Trophoblast cell (in vitro differentiated cells and primary cell): ENCODE measurements at regions not wholly inside any gene's neighbourhood (a gene's known extent, or its start where the extent isn't known, plus 50 kb on each side); places are given as distances from the start of the nearest gene placed in this dataset.
A peak's percentile ranks its signal among the peaks of the same experiment; 100 is the strongest.

ENCODE experiments used
- DNase-seq, 2 donors: peaks; one replicate each; pipeline ENCODE4 v3.0.0-alpha.2; 2016
- H2AFZ ChIP-seq: 2 replicates; pipeline ENCODE4 v1.6.1; 2013; ENCODE audit warnings: low read length, moderate library complexity, mild to moderate bottlenecking; ENCODE audit not compliant: insufficient read depth, poor library complexity
- H2AK5ac ChIP-seq: 2 replicates; pipeline ENCODE4 v1.6.1; 2013; ENCODE audit warnings: mild to moderate bottlenecking, low read length
- H2BK120ac ChIP-seq: 2 replicates; pipeline ENCODE4 v1.6.1; 2013; ENCODE audit warnings: low read length, mild to moderate bottlenecking, moderate library complexity; ENCODE audit not compliant: insufficient read depth, poor library complexity
- H2BK12ac ChIP-seq: 2 replicates; pipeline ENCODE4 v1.6.1; 2013; ENCODE audit warnings: mild to moderate bottlenecking, low read length, moderate library complexity
- H2BK5ac ChIP-seq: 2 replicates; pipeline ENCODE4 v1.6.1; 2013; ENCODE audit warnings: low read length, low read depth, moderate library complexity, mild to moderate bottlenecking; ENCODE audit not compliant: poor library complexity
- H3K14ac ChIP-seq: 2 replicates; pipeline ENCODE4 v1.6.1; 2013; ENCODE audit warnings: mild to moderate bottlenecking, low read length
- H3K18ac ChIP-seq: 2 replicates; pipeline ENCODE4 v1.6.1; 2013; ENCODE audit warnings: mild to moderate bottlenecking, low read length
- H3K23ac ChIP-seq: 2 replicates; pipeline ENCODE4 v1.6.1; 2013; ENCODE audit warnings: low read length
- H3K27ac ChIP-seq: 2 replicates; pipeline ENCODE4 v1.5.1; 2013; ENCODE audit warnings: low read depth, mild to moderate bottlenecking, inconsistent platforms, low read length, moderate library complexity
- H3K27me3 ChIP-seq: 2 replicates; pipeline ENCODE4 v1.6.1; 2013; ENCODE audit warnings: inconsistent platforms, mild to moderate bottlenecking, low read length, moderate library complexity; ENCODE audit not compliant: insufficient read depth
- H3K36me3 ChIP-seq, 2 experiments: 1 replicate in 1 of 2; 2 replicates in 1 of 2; pipeline ENCODE4 v1.6.1; 2013; ENCODE audit warnings: low read length in 2 of 2, mild to moderate bottlenecking in 2 of 2, moderate library complexity in 1 of 2; ENCODE audit not compliant: insufficient read depth in 2 of 2, control insufficient read depth in 1 of 2
- H3K4ac ChIP-seq: 2 replicates; pipeline ENCODE4 v1.6.1; 2013; ENCODE audit warnings: low read depth, mild to moderate bottlenecking, low read length, moderate library complexity
- H3K4me1 ChIP-seq, 2 experiments: 1 replicate in 1 of 2; 2 replicates in 1 of 2; pipeline ENCODE4 v1.6.1; 2013; ENCODE audit warnings: low read length in 2 of 2, mild to moderate bottlenecking in 2 of 2, moderate library complexity in 1 of 2; ENCODE audit not compliant: insufficient read depth in 2 of 2, control insufficient read depth in 1 of 2
- H3K4me2 ChIP-seq: 2 replicates; pipeline ENCODE4 v1.6.1; 2013; ENCODE audit warnings: inconsistent platforms, mild to moderate bottlenecking, low read length, moderate library complexity
- H3K4me3 ChIP-seq: 2 replicates; pipeline ENCODE4 v1.5.1; 2013; ENCODE audit warnings: mild to moderate bottlenecking, low read depth, low read length, inconsistent platforms
- H3K79me1 ChIP-seq: one replicate; pipeline ENCODE4 v1.6.1; 2013; ENCODE audit warnings: low read length
- H3K79me2 ChIP-seq: 2 replicates; pipeline ENCODE4 v1.6.1; 2013; ENCODE audit warnings: low read length, mild to moderate bottlenecking; ENCODE audit not compliant: control insufficient read depth, insufficient read depth, poor library complexity
- H3K9ac ChIP-seq: 2 replicates; pipeline ENCODE4 v1.6.1; 2013; ENCODE audit warnings: mild to moderate bottlenecking, low read length
- H3K9me3 ChIP-seq: 2 replicates; pipeline ENCODE4 v1.6.1; 2013; ENCODE audit warnings: low read depth, mild to moderate bottlenecking, control low read depth, inconsistent platforms, low read length; ENCODE audit not compliant: insufficient read depth
- H4K12ac ChIP-seq: 2 replicates; pipeline ENCODE4 v1.6.1; 2013; ENCODE audit warnings: low read depth, mild to moderate bottlenecking, low read length, moderate library complexity
- H4K8ac ChIP-seq: 2 replicates; pipeline ENCODE4 v1.6.1; 2013; ENCODE audit warnings: low read depth, mild to moderate bottlenecking, low read length, moderate library complexity
- H4K91ac ChIP-seq: one replicate; pipeline ENCODE4 v1.6.1; 2013; ENCODE audit warnings: low read depth, mild to moderate bottlenecking, low read length, moderate library complexity
- WGBS: extraction: QIAGEN DNeasy Blood & Tissue Kit; methylation state at CpG from one replicate; pipeline ENCODE4 v1.1.7; 2013; ENCODE audit warnings: missing lambda C conversion rate; ENCODE audit not compliant: insufficient read length, insufficient coverage; ENCODE audit errors: extremely low coverage; 5-methylcytosine and 5-hydroxymethylcytosine counted together

- no peak overlapping the region for H3K4me3 ChIP-seq
- no peak overlapping the region for H4K12ac ChIP-seq
- no peak overlapping the region for H4K91ac ChIP-seq
- peaks cover 3% of the 10 kb centered on the region in 2 experiments for H3K4me1 ChIP-seq
- no peak overlapping the region for H4K8ac ChIP-seq
- no peak for DNase-seq
- H3K27me3 ChIP-seq, result no peaks in the 10 kb centered on the region
- WGBS, result no CpG with 5 or more reads among the region's 10 CpGs
- H3K23ac ChIP-seq, result no peak overlapping the region
- H2BK5ac ChIP-seq, result no peak overlapping the region
- H2AFZ ChIP-seq, result no peak overlapping the region
- no peak overlapping the region for H3K4ac ChIP-seq
- no peak overlapping the region for H3K14ac ChIP-seq
- no peak overlapping the region for H2AK5ac ChIP-seq
- H3K79me1 ChIP-seq, result no peaks in the 10 kb centered on the region
- peaks cover under 1% of the 10 kb centered on the region for H3K9me3 ChIP-seq
- peaks cover 60% of the 10 kb centered on the region in 2 experiments for H3K36me3 ChIP-seq
- no peak overlapping the region for H3K9ac ChIP-seq
- H3K18ac ChIP-seq, result no peak overlapping the region
- H3K79me2 ChIP-seq, result no peaks in the 10 kb centered on the region
- no peak overlapping the region for H2BK120ac ChIP-seq
- no peak overlapping the region for H2BK12ac ChIP-seq
- H3K27ac ChIP-seq, result no peak overlapping the region
- no peak overlapping the region for H3K4me2 ChIP-seq
These were observed 165.8 kb upstream of the ZNF267 start for GRCh38 chr16:31707743-31708335.

DNA sequence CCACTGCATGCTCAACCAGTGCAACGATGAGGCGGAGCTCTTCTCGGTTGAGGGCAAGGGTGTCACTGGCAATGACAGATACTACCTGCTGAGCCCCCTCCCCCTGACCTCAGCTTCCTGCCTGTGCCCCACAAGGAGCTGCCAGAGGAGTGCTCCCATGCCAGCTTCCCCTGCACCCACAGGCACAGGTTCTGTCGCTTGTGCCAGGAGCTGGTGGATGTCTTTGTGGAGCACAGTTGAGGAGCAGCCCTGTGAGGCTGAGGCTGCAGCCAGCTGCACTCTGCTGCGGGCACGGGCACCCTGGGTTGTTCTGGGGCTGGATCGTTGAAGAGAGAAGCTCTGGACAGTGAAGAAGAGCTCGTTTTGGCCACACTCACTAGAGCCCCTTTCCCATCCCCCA, 165.3 kb upstream of the ZNF267 start:
- Histone ChIP-seq H3K4me3 (no peak overlapping the region), H2BK120ac (no peak overlapping the region), H2AFZ (no peak overlapping the region), H2AK5ac (no peak overlapping the region), H4K91ac (no peak overlapping the region), H3K23ac (no peak overlapping the region), H3K27me3 (no peaks in the 10 kb centered on the region), H3K79me1 (peaks cover 2% of the 10 kb centered on the region), H3K9me3 (no peaks in the 10 kb centered on the region), H3K18ac (no peak overlapping the region), H2BK5ac (no peak overlapping the region), H3K4ac (no peak overlapping the region), H3K4me1 (peaks cover 3% of the 10 kb centered on the region in 2 experiments), H4K8ac (no peak overlapping the region), H3K4me2 (no peak overlapping the region), H4K12ac (no peak overlapping the region), H3K14ac (no peak overlapping the region), H3K9ac (no peak overlapping the region), H2BK12ac (no peak overlapping the region), H3K27ac (no peak overlapping the region), H3K36me3 (peaks cover 55% of the 10 kb centered on the region in 2 experiments), H3K79me2 (peaks cover 2% of the 10 kb centered on the region)
- no peak for DNase-seq
- WGBS, result no CpG with 5 or more reads among the region's 8 CpGs

DNA sequence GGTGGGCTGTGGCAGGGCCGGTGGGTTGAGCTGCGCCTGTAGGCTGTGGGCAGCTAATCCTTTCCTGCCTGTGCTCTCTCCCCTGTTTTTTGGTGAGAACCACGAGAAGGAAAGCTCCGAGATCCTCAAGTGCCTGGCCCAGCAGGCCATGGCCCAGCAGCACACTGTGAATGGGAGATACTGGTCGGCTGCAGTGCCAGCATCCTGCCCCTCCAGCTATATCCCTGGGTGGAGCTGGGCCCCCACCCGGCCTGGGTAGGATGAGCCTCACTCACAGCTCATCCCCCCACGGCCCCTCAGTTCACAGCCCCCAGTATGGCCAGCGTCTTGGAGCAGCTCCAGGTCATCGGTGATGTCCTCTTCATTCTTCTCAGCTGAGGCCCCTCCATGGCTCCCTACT, 164.4 kb upstream of the ZNF267 start:
- no peak overlapping the region for H3K14ac ChIP-seq
- peaks cover 6% of the 10 kb centered on the region for H3K79me1 ChIP-seq
- H2AFZ ChIP-seq, result no peak overlapping the region
- no peaks in the 10 kb centered on the region for H3K27me3 ChIP-seq
- H4K12ac ChIP-seq, result no peak overlapping the region
- no peak overlapping the region for H3K23ac ChIP-seq
- no peak overlapping the region for H2BK12ac ChIP-seq
- H2BK5ac ChIP-seq, result no peak overlapping the region
- no peak overlapping the region for H2BK120ac ChIP-seq
- peaks cover 46 to 47% of the 10 kb centered on the region in 2 experiments for H3K36me3 ChIP-seq
- no peaks in the 10 kb centered on the region for H3K9me3 ChIP-seq
- no peak overlapping the region for H2AK5ac ChIP-seq
- H3K4ac ChIP-seq, result no peak overlapping the region
- no peak overlapping the region for H3K4me2 ChIP-seq
- H4K8ac ChIP-seq, result no peak overlapping the region
- no peak overlapping the region for H3K18ac ChIP-seq
- H3K4me1 ChIP-seq, result peaks cover 3 to 4% of the 10 kb centered on the region in 2 experiments
- H3K27ac ChIP-seq, result no peak overlapping the region
- no peak for DNase-seq
- H3K9ac ChIP-seq, result no peak overlapping the region
- no peak overlapping the region for H4K91ac ChIP-seq
- H3K79me2 ChIP-seq, result peaks cover 6% of the 10 kb centered on the region
- no CpG with 5 or more reads among the region's 9 CpGs for WGBS
- H3K4me3 ChIP-seq, result no peak overlapping the region

GRCh38 chr16:31710134-31710533, 163.5 kb upstream of the ZNF267 start:
- peak; percentile 66 to 70 for DNase-seq
- peaks cover 6% of the 10 kb centered on the region for H3K79me1 ChIP-seq
- WGBS, result no CpG with 5 or more reads among the region's 10 CpGs
- no peak overlapping the region for H3K9ac ChIP-seq
- no peak overlapping the region for H4K8ac ChIP-seq
- H3K36me3 ChIP-seq, result peaks cover 37 to 39% of the 10 kb centered on the region in 2 experiments
- H3K23ac ChIP-seq, result no peak overlapping the region
- H2AK5ac ChIP-seq, result no peak overlapping the region
- no peak overlapping the region for H3K4ac ChIP-seq
- no peak overlapping the region for H2BK12ac ChIP-seq
- peaks cover 6% of the 10 kb centered on the region for H3K79me2 ChIP-seq
- H2BK120ac ChIP-seq, result no peak overlapping the region
- H4K12ac ChIP-seq, result no peak overlapping the region
- no peak overlapping the region for H3K18ac ChIP-seq
- H3K4me3 ChIP-seq, result no peak overlapping the region
- no peak overlapping the region for H3K4me2 ChIP-seq
- no peak overlapping the region for H4K91ac ChIP-seq
- no peak overlapping the region for H3K14ac ChIP-seq
- no peak overlapping the region for H2AFZ ChIP-seq
- H3K9me3 ChIP-seq, result no peaks in the 10 kb centered on the region
- no peak overlapping the region for H3K27ac ChIP-seq
- H3K27me3 ChIP-seq, result no peaks in the 10 kb centered on the region
- peaks cover 9 to 11% of the 10 kb centered on the region in 2 experiments for H3K4me1 ChIP-seq
- H2BK5ac ChIP-seq, result no peak overlapping the region
